HG02943 (cell line): ENCODE measurements at regions not wholly inside any gene's neighbourhood (a gene's known extent, or its start where the extent isn't known, plus 50 kb on each side); places are given as distances from the start of the nearest gene placed in this dataset.
"Not testable (repeated sequence)": the region's sequence is repeated elsewhere in the genome, so short reads cannot be mapped to it uniquely, and the experiment has no call there.

Experiments
- ATAC-seq: cut with Tn5 transposase; IDR thresholded peaks from one replicate; pipeline ENCODE4 v1.9.1; 2021; ENCODE audit warnings: mild to moderate bottlenecking, low read depth, moderate library complexity; ENCODE audit not compliant: unreplicated experiment

- ATAC-seq = not testable (repeated sequence)
Measured at GRCh38 chr3:82542556-82542955, 781.1 kb upstream of the GBE1 start.

- ATAC-seq = no peak
Measured at GRCh38 chr3:82521657-82522056, 760.2 kb upstream of the GBE1 start.

GRCh38 chr3:82520846-82521245 lies 759.4 kb upstream of the GBE1 start:
- ATAC-seq = no peak

- ATAC-seq = no peak
Measured at GRCh38 chr3:82509951-82510603, 748.6 kb upstream of the GBE1 start.

- no peak for ATAC-seq
Measured at GRCh38 chr3:82509106-82509842, 747.8 kb upstream of the GBE1 start.

- ATAC-seq = no peak
Measured at GRCh38 chr3:82506204-82506603, 744.8 kb upstream of the GBE1 start.

- no peak for ATAC-seq
Measured at GRCh38 chr3:82505079-82505756, 743.8 kb upstream of the GBE1 start.

- ATAC-seq = no peak
Measured at GRCh38 chr3:82498186-82498585, 736.7 kb upstream of the GBE1 start.

GRCh38 chr3:82496890-82497560 lies 735.6 kb upstream of the GBE1 start:
- no peak for ATAC-seq

- ATAC-seq = no peak
Measured at GRCh38 chr3:82495655-82496054, 734.2 kb upstream of the GBE1 start.

GRCh38 chr3:82494977-82495489 lies 733.6 kb upstream of the GBE1 start:
- ATAC-seq = no peak

GRCh38 chr3:82493858-82494257 lies 732.4 kb upstream of the GBE1 start:
- ATAC-seq = no peak

GRCh38 chr3:82475306-82475705 lies 713.9 kb upstream of the GBE1 start:
- ATAC-seq = no peak

- no peak for ATAC-seq
Measured at GRCh38 chr3:82474711-82475110, 713.3 kb upstream of the GBE1 start.

GRCh38 chr3:82473864-82474541 lies 712.6 kb upstream of the GBE1 start:
- no peak for ATAC-seq

GRCh38 chr3:82467051-82467450 lies 705.6 kb upstream of the GBE1 start:
- no peak for ATAC-seq

- ATAC-seq = no peak
Measured at GRCh38 chr3:82462977-82463376, 701.5 kb upstream of the GBE1 start.

- no peak for ATAC-seq
Measured at GRCh38 chr3:82461049-82461889, 699.8 kb upstream of the GBE1 start.

GRCh38 chr3:82448320-82448719 lies 686.9 kb upstream of the GBE1 start:
- ATAC-seq = no peak
